H9 (cell line): ENCODE measurements at regions not wholly inside any gene's neighbourhood (a gene's known extent, or its start where the extent isn't known, plus 50 kb on each side); places are given as distances from the start of the nearest gene placed in this dataset.

Experiments
- DNase-seq: peaks from one replicate; pipeline ENCODE4 v3.0.0-alpha.2; 2017
- H2AFZ ChIP-seq: one replicate; pipeline ENCODE4 v1.6.1; 2013; ENCODE audit warnings: mild to moderate bottlenecking, low read length, control low read depth, moderate library complexity
- H2AK5ac ChIP-seq: 2 replicates; pipeline ENCODE4 v1.6.1; 2013; ENCODE audit warnings: low read length, control low read depth, mixed read lengths; ENCODE audit not compliant: insufficient read length
- H2BK120ac ChIP-seq: one replicate; pipeline ENCODE4 v1.6.1; 2013; ENCODE audit warnings: low read depth, mild to moderate bottlenecking, low read length, control low read depth, inconsistent platforms; ENCODE audit not compliant: poor library complexity, severe bottlenecking
- H2BK12ac ChIP-seq: 2 replicates; pipeline ENCODE4 v1.6.1; 2013; ENCODE audit warnings: low read length, control low read depth, mixed read lengths, low read depth; ENCODE audit not compliant: insufficient read length
- H2BK15ac ChIP-seq: 2 replicates; pipeline ENCODE4 v1.6.1; 2013; ENCODE audit warnings: low read depth, low read length, control low read depth
- H2BK20ac ChIP-seq: one replicate; pipeline ENCODE4 v1.6.1; 2013; ENCODE audit warnings: low read depth, mild to moderate bottlenecking, low read length, control low read depth, inconsistent platforms; ENCODE audit not compliant: poor library complexity, severe bottlenecking
- H2BK5ac ChIP-seq: 2 replicates; pipeline ENCODE4 v1.6.1; 2013; ENCODE audit warnings: low read length, control low read depth, mixed read lengths; ENCODE audit not compliant: insufficient read length
- H3K14ac ChIP-seq: 2 replicates; pipeline ENCODE4 v1.6.1; 2013; ENCODE audit warnings: low read length, control low read depth; ENCODE audit not compliant: insufficient read depth
- H3K18ac ChIP-seq: 2 replicates; pipeline ENCODE4 v1.6.1; 2013; ENCODE audit warnings: low read depth, mild to moderate bottlenecking, mixed read lengths, low read length, control low read depth; ENCODE audit not compliant: insufficient read length
- H3K23ac ChIP-seq: 2 replicates; pipeline ENCODE4 v1.6.1; 2013; ENCODE audit warnings: low read length, control low read depth, mixed read lengths, low read depth; ENCODE audit not compliant: insufficient read length
- H3K23me2 ChIP-seq: 2 replicates; pipeline ENCODE4 v1.6.1; 2013; ENCODE audit warnings: low read depth, mild to moderate bottlenecking, mixed read lengths, low read length, control low read depth; ENCODE audit not compliant: insufficient read length, poor library complexity, severe bottlenecking
- H3K27ac ChIP-seq: 2 replicates; pipeline ENCODE4 v1.5.1; 2013; ENCODE audit warnings: low read length, control low read depth, mixed read lengths, low read depth; ENCODE audit not compliant: insufficient read length
- H3K27me3 ChIP-seq: 2 replicates; pipeline ENCODE4 v1.6.1; 2013; ENCODE audit warnings: low read length, control low read depth, inconsistent platforms; ENCODE audit not compliant: insufficient read depth
- H3K4ac ChIP-seq: 2 replicates; pipeline ENCODE4 v1.6.1; 2013; ENCODE audit warnings: low read depth, mild to moderate bottlenecking, control low read depth, inconsistent platforms, low read length, moderate library complexity
- H3K4me1 ChIP-seq: 2 replicates; pipeline ENCODE4 v1.6.1; 2013; ENCODE audit warnings: low read length, control low read depth, inconsistent platforms; ENCODE audit not compliant: insufficient read depth
- H3K4me2 ChIP-seq: 2 replicates; pipeline ENCODE4 v1.6.1; 2013; ENCODE audit warnings: low read length, control low read depth, mixed read lengths; ENCODE audit not compliant: insufficient read length, insufficient read depth
- H3K56ac ChIP-seq: 2 replicates; pipeline ENCODE4 v1.6.1; 2013; ENCODE audit warnings: low read depth, mild to moderate bottlenecking, mixed read lengths, low read length, control low read depth; ENCODE audit not compliant: insufficient read length
- H3K79me1 ChIP-seq: 2 replicates; pipeline ENCODE4 v1.6.1; 2013; ENCODE audit warnings: low read depth, mild to moderate bottlenecking, moderate library complexity, low read length, control low read depth, inconsistent platforms; ENCODE audit not compliant: insufficient read depth, poor library complexity, severe bottlenecking
- H3K79me2 ChIP-seq: 2 replicates; pipeline ENCODE4 v1.6.1; 2013; ENCODE audit warnings: low read length, control low read depth, inconsistent platforms; ENCODE audit not compliant: insufficient read depth
- H3K9ac ChIP-seq: 2 replicates; pipeline ENCODE4 v1.6.1; 2013; ENCODE audit warnings: low read length, control low read depth, mixed read lengths; ENCODE audit not compliant: insufficient read length; ENCODE audit errors: extremely low read depth
- H3K9me3 ChIP-seq: one replicate; pipeline ENCODE4 v1.6.1; 2013; ENCODE audit warnings: low read depth, low read length, inconsistent platforms; ENCODE audit not compliant: control insufficient read depth
- H3T11ph ChIP-seq: one replicate; pipeline ENCODE4 v1.6.1; 2013; ENCODE audit warnings: mild to moderate bottlenecking, low read length, control low read depth, inconsistent platforms
- H4K20me1 ChIP-seq: one replicate; pipeline ENCODE4 v1.6.1; 2013; ENCODE audit not compliant: control insufficient read depth, insufficient read length, insufficient read depth
- H4K5ac ChIP-seq: 2 replicates; pipeline ENCODE4 v1.6.1; 2013; ENCODE audit warnings: low read depth, mild to moderate bottlenecking, mixed read lengths, low read length, control low read depth; ENCODE audit not compliant: insufficient read length
- H4K8ac ChIP-seq: replicated peaks from 2 replicates; pipeline ENCODE4 v1.6.1; 2013; ENCODE audit warnings: low read length, control low read depth, mixed read lengths, low read depth; ENCODE audit not compliant: insufficient read length
- H4K91ac ChIP-seq: 2 replicates; pipeline ENCODE4 v1.6.1; 2013; ENCODE audit warnings: low read depth, mild to moderate bottlenecking, moderate library complexity, mixed read lengths, low read length, control low read depth; ENCODE audit not compliant: insufficient read length
- H3K27ac Mint-ChIP-seq, 3 experiments: 2 replicates in 2 of 3; 3 replicates in 1 of 3; pipeline ENCODE4 v1.8.0; 2020 to 2021; ENCODE audit warnings: mixed read lengths in 3 of 3, mild to moderate bottlenecking in 1 of 3, moderate library complexity in 1 of 3
- H3K27me3 Mint-ChIP-seq: 2 replicates; pipeline ENCODE4 v1.8.0; 2021; ENCODE audit warnings: low read depth, mild to moderate bottlenecking, moderate library complexity, mixed read lengths
- H3K36me3 Mint-ChIP-seq, 3 experiments: 2 replicates in 2 of 3; 3 replicates in 1 of 3; pipeline ENCODE4 v1.8.0; 2020 to 2021; ENCODE audit warnings: low read depth in 3 of 3, mixed read lengths in 3 of 3; ENCODE audit not compliant: insufficient read depth in 1 of 3
- H3K4me1 Mint-ChIP-seq, 2 experiments: 2 replicates each; pipeline ENCODE4 v1.8.0; 2020; ENCODE audit warnings: mixed read lengths in 2 of 2
- H3K4me3 Mint-ChIP-seq, 2 experiments: 2 replicates in 1 of 2; 3 replicates in 1 of 2; pipeline ENCODE4 v1.8.0; 2020 to 2021; ENCODE audit warnings: mild to moderate bottlenecking in 2 of 2, mixed read lengths in 2 of 2, moderate library complexity in 1 of 2
- H3K9me3 Mint-ChIP-seq, 2 experiments: 2 replicates in 1 of 2; 3 replicates in 1 of 2; pipeline ENCODE4 v1.8.0; 2020; ENCODE audit warnings: mild to moderate bottlenecking in 2 of 2, mixed read lengths in 2 of 2, moderate library complexity in 1 of 2
- CTCF ChIP-seq: fragments of 200-600 bp; sonication (generic); conservative IDR thresholded peaks from 3 replicates; pipeline ENCODE4 v1.8.0; 2021; ENCODE audit warnings: antibody characterized with exemption, mild to moderate bottlenecking
- WGBS: extraction: QIAGEN DNeasy Blood & Tissue Kit; methylation state at CpG from one replicate; pipeline ENCODE4 v1.1.7; 2013; ENCODE audit warnings: missing lambda C conversion rate, low lambda C conversion rate, mixed read lengths; ENCODE audit not compliant: insufficient read length; ENCODE audit errors: extremely low coverage; 5-methylcytosine and 5-hydroxymethylcytosine counted together

- no peak overlapping the region for H2BK15ac ChIP-seq
- H3K4me1 Mint-ChIP-seq = peaks cover 14 to 16% of the 10 kb centered on the region in 2 experiments
- no peaks in the 10 kb centered on the region for H3K9me3 ChIP-seq
- TF ChIP-seq CTCF = no peak
- no peak overlapping the region for H4K5ac ChIP-seq
- H3K4ac ChIP-seq = no peak overlapping the region
- no peak overlapping the region for H3T11ph ChIP-seq
- H3K4me1 ChIP-seq = peaks cover 5% of the 10 kb centered on the region; the same call in 1 of the 2 replicates
- no CpG with 5 or more reads among the region's 3 CpGs for WGBS
- H2AFZ ChIP-seq = no peak overlapping the region
- H3K18ac ChIP-seq = no peak overlapping the region
- peaks cover 3 to 8% of the 10 kb centered on the region in 2 experiments; a peak in 2 of 5 replicates for H3K9me3 Mint-ChIP-seq
- no peak overlapping the region for H2AK5ac ChIP-seq
- no peak overlapping the region for H3K9ac ChIP-seq
- H3K4me2 ChIP-seq = no peak overlapping the region
- H4K91ac ChIP-seq = no peak overlapping the region
- H3K14ac ChIP-seq = no peak overlapping the region
- H3K79me1 ChIP-seq = no peaks in the 10 kb centered on the region
- H3K4me3 Mint-ChIP-seq = no peak overlapping the region
- DNase-seq = no peak
- H3K27me3 Mint-ChIP-seq = no peaks in the 10 kb centered on the region
- H3K27ac ChIP-seq = no peak overlapping the region
- no peak overlapping the region for H2BK20ac ChIP-seq
- no peak overlapping the region for H2BK120ac ChIP-seq
- no peaks in the 10 kb centered on the region for H3K23me2 ChIP-seq
- H4K8ac ChIP-seq = no peak overlapping the region
- no peak overlapping the region for H2BK12ac ChIP-seq
- no peak overlapping the region for H3K23ac ChIP-seq
- no peak overlapping the region; a peak in 1 of 7 replicates for H3K27ac Mint-ChIP-seq
- no peaks in the 10 kb centered on the region for H4K20me1 ChIP-seq
- no peak overlapping the region for H3K56ac ChIP-seq
- no peaks in the 10 kb centered on the region for H3K27me3 ChIP-seq
- no peaks in the 10 kb centered on the region for H3K79me2 ChIP-seq
- no peak overlapping the region for H2BK5ac ChIP-seq
- peaks cover 0 to 4% (median 2%) of the 10 kb centered on the region in 3 experiments; a peak in 3 of 7 replicates for H3K36me3 Mint-ChIP-seq
Observed at GRCh38 chr13:29903543-29903942, 53.1 kb upstream of the UBL3 start.
